ENCODE measurements at regions not wholly inside any gene's neighbourhood (a gene's known extent, or its start where the extent isn't known, plus 50 kb on each side); places are given as distances from the start of the nearest gene placed in this dataset.
"Not testable (repeated sequence)": the region's sequence is repeated elsewhere in the genome, so short reads cannot be mapped to it uniquely, and the experiment has no call there.

DNA sequence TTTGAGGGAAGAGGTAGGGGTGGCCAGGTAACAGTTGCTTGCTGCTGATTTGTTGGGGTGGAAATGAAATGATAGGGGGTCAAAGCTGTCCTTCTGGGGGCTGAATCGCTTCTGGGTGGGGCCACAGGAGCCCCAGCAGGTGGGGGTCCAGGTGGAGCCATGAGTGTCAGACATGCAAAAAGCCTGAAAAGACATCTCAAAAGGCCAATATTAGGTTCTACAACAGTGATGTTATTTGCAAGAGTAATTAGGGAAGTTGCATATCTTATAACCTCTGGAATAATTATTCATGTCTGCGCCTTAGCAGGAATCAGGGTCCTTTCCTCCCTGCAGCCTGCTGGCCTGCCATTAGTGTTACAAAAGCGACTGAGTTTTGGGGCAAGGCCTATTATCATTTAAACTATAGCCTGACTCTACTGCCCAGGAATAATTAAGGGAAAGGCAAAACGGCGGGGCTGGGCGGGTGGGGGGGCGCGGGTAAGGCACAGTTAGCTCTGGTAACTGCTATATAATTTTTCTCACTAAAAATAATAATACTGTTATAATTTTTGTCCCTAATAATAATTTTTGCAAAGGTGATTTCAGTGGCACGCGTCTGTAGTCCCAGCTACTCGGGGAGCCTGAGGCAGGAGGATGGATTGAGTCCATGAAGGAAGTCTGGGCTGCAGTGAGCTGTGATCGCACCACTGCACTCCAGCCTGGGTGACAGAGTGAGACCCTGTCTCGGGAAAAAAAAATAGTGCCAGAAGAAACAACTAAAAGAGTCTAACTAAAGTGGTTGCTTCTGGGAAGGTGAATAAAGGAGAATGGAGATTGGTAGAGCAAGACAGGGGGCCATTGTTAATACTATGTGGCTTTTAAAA is 145.7 kb downstream of the MAGEB17 start:
- H3K9me3 ChIP-seq (ENCODE audit: control insufficient read depth in 3 of 3, low read length in 3 of 3), result no peaks in the 10 kb centered on the region
- H3K4me3 ChIP-seq (ENCODE audit: low read length in 3 of 3), result no peak overlapping the region
- H3K27me3 ChIP-seq (ENCODE audit: control insufficient read depth in 3 of 3, insufficient read depth in 3 of 3, low read length in 3 of 3), result peaks cover 0 to 3% (median 0%) of the 10 kb centered on the region in 3 donors
- H3K27ac ChIP-seq (ENCODE audit: low read depth, low read length), result no peak overlapping the region
- no peaks in the 10 kb centered on the region for H3K4me1 ChIP-seq (ENCODE audit: control insufficient read depth in 3 of 3, insufficient read depth in 3 of 3, low read length in 3 of 3)
- no peaks in the 10 kb centered on the region for H3K36me3 ChIP-seq (ENCODE audit: control insufficient read depth in 3 of 3, insufficient read depth in 3 of 3, low read length in 3 of 3)
- no peak overlapping the region for H3K9ac ChIP-seq (ENCODE audit: low read depth in 1 of 3, low read length in 3 of 3)

DNA sequence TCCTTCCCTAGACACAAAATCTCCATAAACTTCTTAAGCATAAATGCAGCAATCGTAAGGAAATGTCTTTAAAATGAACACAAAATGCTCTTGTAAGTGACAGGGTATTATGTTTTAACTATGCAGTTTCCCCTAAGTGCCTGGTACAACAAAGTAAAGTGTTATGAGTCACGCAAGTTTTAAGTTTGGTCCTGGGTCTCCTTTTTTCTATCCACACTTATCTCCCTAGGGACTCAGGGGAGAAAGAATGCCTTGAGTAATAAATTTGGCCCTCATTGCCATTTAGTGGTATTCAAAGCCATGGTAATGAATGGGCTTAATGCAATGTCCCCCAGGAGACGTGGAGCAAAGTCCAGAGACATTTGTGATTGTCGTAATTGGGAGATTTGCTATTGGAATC is 149.1 kb downstream of the MAGEB17 start:
- Histone ChIP-seq H3K27me3 (ENCODE audit: control insufficient read depth in 3 of 3, insufficient read depth in 3 of 3, low read length in 3 of 3) (peaks cover 0 to 3% (median 0%) of the 10 kb centered on the region in 3 donors), H3K27ac (ENCODE audit: low read depth, low read length) (no peak overlapping the region), H3K9ac (ENCODE audit: low read depth in 1 of 3, low read length in 3 of 3) (no peak overlapping the region), H3K4me1 (ENCODE audit: control insufficient read depth in 3 of 3, insufficient read depth in 3 of 3, low read length in 3 of 3) (no peaks in the 10 kb centered on the region), H3K36me3 (ENCODE audit: control insufficient read depth in 3 of 3, insufficient read depth in 3 of 3, low read length in 3 of 3) (no peaks in the 10 kb centered on the region), H3K9me3 (ENCODE audit: control insufficient read depth in 3 of 3, low read length in 3 of 3) (no peaks in the 10 kb centered on the region), H3K4me3 (ENCODE audit: low read length in 3 of 3) (no peak overlapping the region)

DNA sequence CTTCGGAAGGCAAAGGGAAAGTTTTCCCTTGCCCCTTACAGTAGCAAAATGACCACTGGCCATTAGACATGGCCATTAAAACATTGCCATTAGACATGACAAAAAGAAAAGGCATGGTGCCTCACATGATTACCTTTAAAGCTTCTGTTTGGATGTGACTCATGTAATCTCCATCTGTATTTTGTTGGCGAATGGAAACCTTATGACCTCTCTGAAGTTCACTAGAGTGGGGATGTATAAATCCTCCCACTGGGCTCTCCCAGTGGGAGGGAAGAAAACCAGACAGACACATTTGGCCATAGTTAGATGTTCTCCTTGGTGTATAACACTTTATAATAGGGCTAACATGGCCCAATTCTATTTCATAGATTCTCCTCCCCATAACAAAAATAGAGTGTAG is 152.6 kb downstream of the MAGEB17 start:
- peaks cover 0 to 3% (median 0%) of the 10 kb centered on the region in 3 donors for H3K27me3 ChIP-seq (ENCODE audit: control insufficient read depth in 3 of 3, insufficient read depth in 3 of 3, low read length in 3 of 3)
- H3K9me3 ChIP-seq (ENCODE audit: control insufficient read depth in 3 of 3, low read length in 3 of 3), result no peaks in the 10 kb centered on the region
- H3K27ac ChIP-seq (ENCODE audit: low read depth, low read length), result no peak overlapping the region
- H3K9ac ChIP-seq (ENCODE audit: low read depth in 1 of 3, low read length in 3 of 3), result no peak overlapping the region
- H3K36me3 ChIP-seq (ENCODE audit: control insufficient read depth in 3 of 3, insufficient read depth in 3 of 3, low read length in 3 of 3), result no peaks in the 10 kb centered on the region
- no peaks in the 10 kb centered on the region for H3K4me1 ChIP-seq (ENCODE audit: control insufficient read depth in 3 of 3, insufficient read depth in 3 of 3, low read length in 3 of 3)
- H3K4me3 ChIP-seq (ENCODE audit: low read length in 3 of 3), result no peak overlapping the region

DNA sequence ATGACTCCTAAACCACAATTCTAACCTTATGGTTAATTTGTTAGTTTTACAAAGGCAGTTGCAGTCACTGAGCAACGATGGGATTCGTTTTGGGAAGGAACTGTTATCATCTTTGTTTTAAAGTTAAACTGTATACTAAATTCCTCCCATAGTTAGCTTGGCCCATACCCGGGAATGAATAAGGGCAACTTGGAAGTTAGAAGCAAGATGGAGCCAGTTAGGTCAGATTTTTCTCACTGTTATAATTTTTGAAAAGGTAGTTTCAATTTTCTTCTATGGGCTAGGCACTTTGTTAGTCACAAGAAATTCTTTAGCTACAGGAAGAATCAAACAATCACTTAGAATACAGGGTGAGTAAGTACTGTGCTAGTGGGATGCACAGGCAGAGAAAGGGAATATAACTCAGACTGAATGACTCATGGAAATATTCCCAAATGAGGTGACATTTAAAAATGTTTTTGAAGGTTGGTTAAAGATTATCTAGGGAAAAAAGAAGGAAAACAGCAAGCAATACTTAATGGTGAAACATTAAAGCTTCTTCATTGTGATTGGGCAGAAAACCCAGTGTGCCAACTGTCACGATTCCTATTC is 153.6 kb downstream of the MAGEB17 start:
- no peaks in the 10 kb centered on the region for H3K4me1 ChIP-seq (ENCODE audit: control insufficient read depth in 3 of 3, insufficient read depth in 3 of 3, low read length in 3 of 3)
- no peak overlapping the region for H3K9ac ChIP-seq (ENCODE audit: low read depth in 1 of 3, low read length in 3 of 3)
- H3K27ac ChIP-seq (ENCODE audit: low read depth, low read length), result no peak overlapping the region
- no peaks in the 10 kb centered on the region for H3K9me3 ChIP-seq (ENCODE audit: control insufficient read depth in 3 of 3, low read length in 3 of 3)
- H3K4me3 ChIP-seq (ENCODE audit: low read length in 3 of 3), result no peak overlapping the region
- no peaks in the 10 kb centered on the region for H3K27me3 ChIP-seq (ENCODE audit: control insufficient read depth in 3 of 3, insufficient read depth in 3 of 3, low read length in 3 of 3)
- H3K36me3 ChIP-seq (ENCODE audit: control insufficient read depth in 3 of 3, insufficient read depth in 3 of 3, low read length in 3 of 3), result no peaks in the 10 kb centered on the region

DNA sequence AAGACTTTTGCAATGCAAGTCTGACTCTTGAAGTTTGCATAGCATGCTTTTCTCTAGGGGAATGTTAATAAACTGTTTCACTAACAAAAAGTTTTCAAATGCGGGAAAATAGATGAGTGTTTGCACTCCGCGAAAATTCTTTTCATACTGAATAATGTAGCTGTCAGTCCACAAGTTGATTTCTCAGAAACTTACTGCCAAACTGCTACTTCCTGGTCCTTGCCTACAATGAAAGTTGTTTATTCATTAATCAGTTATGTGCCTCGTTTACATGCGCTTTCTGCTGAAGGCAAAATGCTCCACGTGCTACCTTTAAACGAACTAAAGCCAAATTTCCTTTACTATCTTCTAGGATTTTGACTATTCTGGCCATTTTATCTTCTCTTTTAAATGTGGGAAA is 166.2 kb downstream of the MAGEB17 start:
- H3K27me3 ChIP-seq (ENCODE audit: control insufficient read depth in 3 of 3, insufficient read depth in 3 of 3, low read length in 3 of 3), result no peaks in the 10 kb centered on the region

DNA sequence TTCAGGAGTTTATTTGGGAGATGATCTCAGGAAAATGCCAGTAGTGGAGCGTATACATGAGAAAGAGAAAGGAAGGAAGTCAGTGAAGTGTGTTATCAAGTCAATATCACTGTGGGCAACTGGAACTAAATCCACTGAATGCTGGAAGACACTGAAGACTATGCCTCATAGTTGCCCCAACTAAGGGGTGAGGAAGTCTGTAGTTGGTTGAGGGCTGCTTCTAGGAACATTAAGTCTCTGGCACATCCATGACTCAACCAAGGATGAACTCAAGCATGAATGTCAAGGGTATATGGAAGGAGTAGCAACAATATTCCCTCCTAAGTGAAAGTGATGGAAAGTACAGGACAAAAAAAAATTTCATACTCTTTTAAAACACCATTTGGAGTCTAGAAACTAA is 167.9 kb downstream of the MAGEB17 start:
- H3K9ac ChIP-seq (ENCODE audit: low read depth in 1 of 3, low read length in 3 of 3), result no peak overlapping the region
- H3K27me3 ChIP-seq (ENCODE audit: control insufficient read depth in 3 of 3, insufficient read depth in 3 of 3, low read length in 3 of 3), result no peaks in the 10 kb centered on the region
- no peaks in the 10 kb centered on the region for H3K36me3 ChIP-seq (ENCODE audit: control insufficient read depth in 3 of 3, insufficient read depth in 3 of 3, low read length in 3 of 3)
- H3K27ac ChIP-seq (ENCODE audit: low read depth, low read length), result no peak overlapping the region
- H3K4me1 ChIP-seq (ENCODE audit: control insufficient read depth in 3 of 3, insufficient read depth in 3 of 3, low read length in 3 of 3), result no peaks in the 10 kb centered on the region
- no peak overlapping the region for H3K4me3 ChIP-seq (ENCODE audit: low read length in 3 of 3)
- no peaks in the 10 kb centered on the region for H3K9me3 ChIP-seq (ENCODE audit: control insufficient read depth in 3 of 3, low read length in 3 of 3)

More for the DNA sequence above, 166.2 kb downstream of the MAGEB17 start:
- no peaks in the 10 kb centered on the region for H3K36me3 ChIP-seq (ENCODE audit: control insufficient read depth in 3 of 3, insufficient read depth in 3 of 3, low read length in 3 of 3)
- no peak overlapping the region for H3K27ac ChIP-seq (ENCODE audit: low read depth, low read length)
- no peak overlapping the region for H3K9ac ChIP-seq (ENCODE audit: low read depth in 1 of 3, low read length in 3 of 3)
- H3K9me3 ChIP-seq (ENCODE audit: control insufficient read depth in 3 of 3, low read length in 3 of 3), result no peaks in the 10 kb centered on the region
- H3K4me3 ChIP-seq (ENCODE audit: low read length in 3 of 3), result no peak overlapping the region
- H3K4me1 ChIP-seq (ENCODE audit: control insufficient read depth in 3 of 3, insufficient read depth in 3 of 3, low read length in 3 of 3), result no peaks in the 10 kb centered on the region

DNA sequence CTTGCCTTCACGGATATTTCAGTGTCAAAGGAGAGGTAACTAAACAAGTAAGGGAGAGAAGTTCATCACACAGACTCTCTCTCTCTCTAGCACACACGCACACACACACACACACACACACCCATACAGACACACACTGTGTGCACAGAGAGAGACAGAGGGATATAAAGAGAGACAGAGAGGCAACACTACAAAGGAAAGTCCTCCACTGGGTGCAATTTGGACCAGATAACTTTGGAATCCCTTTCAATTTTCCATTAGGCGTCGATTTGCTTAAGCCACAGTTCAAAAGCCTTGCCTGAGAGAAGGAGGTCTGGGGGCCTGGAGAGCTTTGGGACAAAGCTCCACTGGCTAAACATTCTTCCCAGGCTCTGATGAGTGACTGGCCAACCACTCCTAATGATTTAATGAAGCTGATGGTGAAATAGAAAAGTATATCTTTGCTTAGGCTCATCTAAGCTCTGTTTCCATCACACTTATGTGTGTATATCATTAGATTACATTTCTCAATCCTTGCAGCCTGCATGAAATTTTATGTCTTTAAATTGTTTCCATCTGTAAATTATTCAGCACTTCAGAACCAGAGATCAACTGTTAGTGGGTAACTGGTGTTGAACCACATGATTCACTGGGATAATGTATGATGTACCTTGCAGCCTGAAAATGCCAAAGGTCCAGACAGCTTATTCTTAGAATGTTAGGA is 180.8 kb downstream of the MAGEB17 start:
- Histone ChIP-seq H3K36me3 (ENCODE audit: control insufficient read depth in 3 of 3, insufficient read depth in 3 of 3, low read length in 3 of 3) (no peaks in the 10 kb centered on the region), H3K4me1 (ENCODE audit: control insufficient read depth in 3 of 3, insufficient read depth in 3 of 3, low read length in 3 of 3) (no peaks in the 10 kb centered on the region), H3K4me3 (ENCODE audit: low read length in 3 of 3) (no peak overlapping the region), H3K9ac (ENCODE audit: low read depth in 1 of 3, low read length in 3 of 3) (no peak overlapping the region), H3K27me3 (ENCODE audit: control insufficient read depth in 3 of 3, insufficient read depth in 3 of 3, low read length in 3 of 3) (no peaks in the 10 kb centered on the region), H3K27ac (ENCODE audit: low read depth, low read length) (no peak overlapping the region), H3K9me3 (ENCODE audit: control insufficient read depth in 3 of 3, low read length in 3 of 3) (no peaks in the 10 kb centered on the region)

DNA sequence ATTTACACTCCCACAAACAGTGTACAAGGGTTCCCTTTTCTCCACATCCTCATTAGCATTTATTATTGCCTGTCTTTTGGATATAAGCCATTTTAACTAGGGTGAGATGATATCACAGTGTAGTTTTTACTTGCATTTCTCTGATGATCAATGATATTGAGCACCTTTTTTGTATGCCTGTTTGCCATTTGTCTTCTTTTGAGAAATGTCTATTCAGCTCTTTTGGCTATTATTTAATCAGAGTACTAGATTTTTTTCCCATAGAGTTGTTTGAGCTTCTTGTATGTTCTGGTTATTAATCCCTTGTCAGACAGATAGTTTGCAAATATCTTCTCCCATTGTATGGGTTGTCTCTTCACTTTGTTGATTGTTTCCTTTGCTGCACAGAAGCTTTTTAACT is 190.6 kb downstream of the MAGEB17 start:
- Histone ChIP-seq H3K4me3 (ENCODE audit: low read length in 3 of 3) (no peak overlapping the region), H3K27me3 (ENCODE audit: control insufficient read depth in 3 of 3, insufficient read depth in 3 of 3, low read length in 3 of 3) (no peaks in the 10 kb centered on the region), H3K27ac (ENCODE audit: low read depth, low read length) (no peak overlapping the region)

DNA sequence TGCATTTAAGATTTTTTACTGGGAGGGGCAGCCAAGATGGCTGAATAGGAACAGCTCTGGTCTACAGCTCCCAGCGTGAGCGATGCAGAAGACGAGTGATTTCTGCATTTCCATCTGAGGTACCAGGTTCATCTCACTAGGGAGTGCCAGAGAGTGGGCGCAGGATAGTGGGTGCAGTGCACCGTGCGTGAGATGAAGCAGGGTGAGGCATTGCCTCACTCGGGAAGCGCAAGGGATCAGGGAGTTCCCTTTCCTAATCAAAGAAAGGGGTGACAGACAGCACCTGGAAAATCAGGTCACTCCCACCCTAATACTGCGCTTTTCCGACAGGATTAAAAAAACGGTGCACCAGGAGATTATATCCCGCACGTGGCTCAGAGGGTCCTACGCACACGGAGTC is 192.8 kb downstream of the MAGEB17 start:
- H3K4me1 ChIP-seq (ENCODE audit: control insufficient read depth in 3 of 3, insufficient read depth in 3 of 3, low read length in 3 of 3); H3K36me3 ChIP-seq (ENCODE audit: control insufficient read depth in 3 of 3, insufficient read depth in 3 of 3, low read length in 3 of 3); H3K27ac ChIP-seq (ENCODE audit: low read depth, low read length); H3K27me3 ChIP-seq (ENCODE audit: control insufficient read depth in 3 of 3, insufficient read depth in 3 of 3, low read length in 3 of 3); H3K4me3 ChIP-seq (ENCODE audit: low read length in 3 of 3); H3K9me3 ChIP-seq (ENCODE audit: control insufficient read depth in 3 of 3, low read length in 3 of 3); H3K9ac ChIP-seq (ENCODE audit: low read depth in 1 of 3, low read length in 3 of 3): not testable (repeated sequence)

More for the DNA sequence above, 190.6 kb downstream of the MAGEB17 start:
- no peaks in the 10 kb centered on the region for H3K4me1 ChIP-seq (ENCODE audit: control insufficient read depth in 3 of 3, insufficient read depth in 3 of 3, low read length in 3 of 3)
- no peak overlapping the region for H3K9ac ChIP-seq (ENCODE audit: low read depth in 1 of 3, low read length in 3 of 3)
- H3K9me3 ChIP-seq (ENCODE audit: control insufficient read depth in 3 of 3, low read length in 3 of 3), result no peaks in the 10 kb centered on the region
- H3K36me3 ChIP-seq (ENCODE audit: control insufficient read depth in 3 of 3, insufficient read depth in 3 of 3, low read length in 3 of 3), result no peaks in the 10 kb centered on the region

DNA sequence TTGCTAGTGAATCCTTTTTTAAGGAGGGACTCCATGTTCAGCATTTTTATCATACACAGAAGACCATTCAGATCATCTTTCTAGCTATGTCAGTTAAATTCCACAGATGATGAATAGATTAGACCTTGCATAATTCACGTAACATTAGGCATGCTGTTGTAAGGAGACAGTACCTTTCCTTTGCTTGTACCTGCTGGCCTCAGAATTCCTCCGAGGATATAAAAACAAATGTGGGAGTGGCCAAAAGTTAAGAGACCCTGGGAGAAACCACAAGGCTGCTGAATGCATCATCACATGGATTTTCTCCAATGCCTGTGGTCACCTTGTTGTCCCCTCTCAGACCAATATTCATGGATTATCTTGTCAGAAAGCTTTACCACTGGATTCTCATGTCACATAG is 201.4 kb downstream of the MAGEB17 start:
- no peak overlapping the region for H3K4me3 ChIP-seq (ENCODE audit: low read length in 3 of 3)
- H3K27me3 ChIP-seq (ENCODE audit: control insufficient read depth in 3 of 3, insufficient read depth in 3 of 3, low read length in 3 of 3), result peaks cover 0 to 2% (median 0%) of the 10 kb centered on the region in 3 donors
- H3K27ac ChIP-seq (ENCODE audit: low read depth, low read length), result no peak overlapping the region
- peaks cover 0 to 4% (median 0%) of the 10 kb centered on the region in 3 donors for H3K9me3 ChIP-seq (ENCODE audit: control insufficient read depth in 3 of 3, low read length in 3 of 3)
- H3K9ac ChIP-seq (ENCODE audit: low read depth in 1 of 3, low read length in 3 of 3), result no peak overlapping the region
- no peaks in the 10 kb centered on the region for H3K4me1 ChIP-seq (ENCODE audit: control insufficient read depth in 3 of 3, insufficient read depth in 3 of 3, low read length in 3 of 3)
- no peaks in the 10 kb centered on the region for H3K36me3 ChIP-seq (ENCODE audit: control insufficient read depth in 3 of 3, insufficient read depth in 3 of 3, low read length in 3 of 3)

All from skeletal muscle tissue (tissue), 3 donors.